Prostate gland (tissue), 2 donors: ENCODE measurements at regions not wholly inside any gene's neighbourhood (a gene's known extent, or its start where the extent isn't known, plus 50 kb on each side); places are given as distances from the start of the nearest gene placed in this dataset.

ENCODE experiments used
- CTCF ChIP-seq, 4 experiments: fragments of 200-600 bp in 2 of 4; fragments of 450-650 bp in 2 of 4; sonication (generic) in 2 of 4; IDR thresholded peaks; 1 replicate in 3 of 4; 2 replicates in 1 of 4; pipeline ENCODE4 v1.5.1; 2016 to 2019; ENCODE audit warnings: antibody characterized with exemption in 4 of 4, mild to moderate bottlenecking in 2 of 4, moderate library complexity in 2 of 4
- POLR2A ChIP-seq: fragments of 450-650 bp; IDR thresholded peaks from one replicate; pipeline ENCODE4 v1.6.1; 2016; ENCODE audit warnings: antibody characterized with exemption, mild to moderate bottlenecking

- TF ChIP-seq POLR2A (no peak), CTCF (IDR thresholded peaks at IDR 0.05) (no peak)
Measured at GRCh38 chr5:163363389-163363788, 74.0 kb upstream of the CCNG1 start.
